NCI-H774 (cell line): ENCODE measurements at regions not wholly inside any gene's neighbourhood (a gene's known extent, or its start where the extent isn't known, plus 50 kb on each side); places are given as distances from the start of the nearest gene placed in this dataset.

Experiments
- DNase-seq: peaks from one replicate; lab custom pipeline; 2025; lab: John Stamatoyannopoulos, UW

- DNase-seq, result no peak
Measured at GRCh38 chr15:97703400-97703799, 257.1 kb upstream of the ARRDC4 start.

DNA sequence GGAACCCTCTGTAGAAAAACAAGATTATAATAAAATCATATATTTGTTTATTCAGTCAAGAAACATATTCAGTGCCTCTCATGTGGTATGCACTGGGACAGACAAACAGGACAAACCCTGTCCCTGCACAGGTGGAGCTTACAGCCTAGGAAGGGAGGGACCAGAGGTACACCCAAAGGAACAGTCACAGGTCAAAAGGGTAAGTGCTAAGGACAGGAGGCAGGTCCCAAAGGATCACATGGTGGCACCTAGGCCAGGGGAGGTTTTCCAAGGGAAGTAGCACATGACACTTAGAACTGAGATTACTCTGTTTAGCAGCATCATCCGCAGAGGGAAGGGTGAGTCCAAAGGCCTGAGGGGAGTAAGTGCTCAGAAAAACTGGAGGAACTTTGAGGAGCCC is 254.4 kb upstream of the ARRDC4 start:
- no peak for DNase-seq

- DNase-seq, result no peak
Measured at GRCh38 chr15:97708252-97708651, 252.3 kb upstream of the ARRDC4 start.

GRCh38 chr15:97712530-97712929 is 248.0 kb upstream of the ARRDC4 start:
- no peak for DNase-seq

- DNase-seq, result no peak
Measured at GRCh38 chr15:97717806-97718205, 242.7 kb upstream of the ARRDC4 start.

- no peak for DNase-seq
Measured at GRCh38 chr15:97718509-97718908, 242.0 kb upstream of the ARRDC4 start.

DNA sequence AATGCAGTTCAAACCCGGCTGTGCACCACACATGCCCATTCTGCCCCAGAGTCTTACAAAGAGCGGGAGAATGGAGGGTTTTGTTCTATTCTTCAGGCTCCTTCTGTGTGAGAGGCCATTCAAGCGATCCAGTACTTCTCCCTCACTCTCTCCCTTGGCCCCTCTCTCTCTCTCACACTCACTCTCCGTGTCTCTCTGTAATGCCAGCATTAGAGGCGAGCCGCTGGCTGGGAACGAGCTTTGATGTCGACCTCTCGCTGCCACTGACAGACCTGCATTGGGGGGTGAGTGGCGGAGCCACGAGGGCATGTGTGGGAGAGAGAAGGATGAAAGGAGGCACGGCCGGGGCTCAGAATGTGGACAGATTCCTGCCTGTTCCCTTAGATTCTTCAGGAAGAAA is 231.7 kb upstream of the ARRDC4 start:
- no peak for DNase-seq

- no peak for DNase-seq
Measured at GRCh38 chr15:97729270-97729669, 231.2 kb upstream of the ARRDC4 start.

- no peak for DNase-seq
Measured at GRCh38 chr15:97730315-97730714, 230.2 kb upstream of the ARRDC4 start.

- DNase-seq, result no peak
Measured at GRCh38 chr15:97731859-97732258, 228.6 kb upstream of the ARRDC4 start.

DNA sequence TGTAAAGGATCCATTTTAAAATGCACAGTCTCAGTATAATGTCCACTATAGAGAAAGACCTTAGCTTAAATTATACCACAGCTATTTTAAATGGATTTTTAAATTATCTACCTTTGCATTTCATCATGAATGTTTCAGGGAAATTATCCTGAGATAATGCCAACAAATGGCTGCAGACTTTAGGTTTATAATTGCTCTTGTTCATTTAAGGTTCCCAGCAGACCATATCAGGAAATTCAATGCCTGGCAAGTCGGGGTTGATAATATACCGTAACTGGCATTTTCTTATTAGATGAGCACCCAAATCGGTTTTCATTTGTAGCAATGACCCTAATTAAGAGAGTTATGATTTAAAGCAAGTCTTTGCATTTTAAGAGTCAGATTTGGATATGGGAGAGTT is 227.1 kb upstream of the ARRDC4 start:
- DNase-seq, result no peak

GRCh38 chr15:97736748-97737147 is 223.8 kb upstream of the ARRDC4 start:
- no peak for DNase-seq

- DNase-seq, result no peak
Measured at GRCh38 chr15:97745481-97746071, 214.9 kb upstream of the ARRDC4 start.

DNA sequence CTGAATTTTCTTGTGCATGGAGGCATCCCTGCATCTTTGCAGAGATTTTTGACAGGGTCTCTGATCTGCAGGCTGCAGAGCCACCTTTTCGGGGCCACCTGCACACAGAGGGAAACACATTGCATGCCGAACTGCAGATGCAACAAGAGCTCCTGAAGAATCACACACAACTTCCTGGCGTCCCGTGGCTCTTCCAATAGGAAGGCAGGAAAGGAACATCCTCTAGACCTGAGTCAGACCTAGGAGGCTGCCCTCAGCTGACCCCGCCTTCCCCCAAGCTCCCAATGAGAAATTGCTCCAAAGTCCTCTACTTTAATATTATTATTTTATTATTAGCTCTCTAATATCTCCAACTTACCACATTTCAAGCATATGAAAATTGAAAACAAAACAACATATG is 213.2 kb upstream of the ARRDC4 start:
- DNase-seq, result no peak

DNA sequence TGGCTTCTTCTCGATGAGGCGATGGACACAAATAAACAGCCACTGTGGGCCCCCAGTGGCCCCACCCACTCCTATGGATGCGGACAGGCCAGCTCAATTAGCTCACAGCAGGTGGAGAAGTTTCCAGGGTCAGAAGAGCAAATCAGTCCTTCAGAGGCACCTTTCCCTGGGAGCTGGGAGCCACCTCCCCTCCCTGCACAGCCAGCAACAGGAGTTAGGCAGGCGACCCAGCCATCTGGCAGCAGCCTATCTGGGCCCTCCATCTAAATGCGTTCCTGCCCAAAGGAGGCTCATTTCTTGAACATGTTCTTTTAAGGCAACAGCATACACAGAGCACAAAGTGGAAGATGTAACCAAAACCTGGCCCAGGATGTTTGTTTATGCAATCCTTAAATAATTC is 211.9 kb upstream of the ARRDC4 start:
- no peak for DNase-seq

DNA sequence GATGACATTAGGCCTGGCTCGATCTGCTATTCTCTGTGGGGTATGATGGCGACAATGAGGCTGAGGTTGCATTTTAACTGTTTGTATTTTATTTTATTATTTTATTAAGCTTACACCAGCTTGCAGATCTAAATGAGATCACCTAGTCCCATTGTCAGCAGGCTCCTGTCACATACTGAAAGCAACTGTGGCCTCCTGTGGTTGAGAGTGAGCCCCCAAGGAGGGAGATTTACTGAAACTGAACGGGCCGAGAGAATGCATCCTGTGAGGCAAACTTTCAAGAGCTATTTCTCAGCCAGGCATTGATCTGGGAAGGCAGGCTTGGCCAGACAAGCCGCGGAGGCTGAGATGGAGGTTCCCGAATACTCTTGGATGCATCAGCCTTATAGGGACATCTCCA is 210.4 kb upstream of the ARRDC4 start:
- no peak for DNase-seq

DNA sequence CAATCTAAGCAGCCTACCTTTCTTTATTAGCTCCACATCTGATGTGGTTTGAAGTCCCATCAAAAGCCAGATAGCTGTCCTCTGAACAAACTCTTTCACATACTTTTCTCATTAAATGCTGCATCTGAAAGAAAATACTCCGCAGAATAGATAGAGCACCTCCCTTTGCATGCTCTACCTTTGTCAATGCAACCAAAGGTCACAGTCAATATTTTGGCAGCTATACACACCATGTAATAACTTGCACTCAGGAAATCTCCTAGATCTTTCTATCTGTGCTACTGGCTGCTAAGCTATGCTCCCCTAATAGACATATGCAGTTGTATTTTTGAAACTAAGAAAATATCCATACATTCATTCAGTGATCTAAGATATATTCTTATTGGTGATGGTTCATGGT is 204.8 kb upstream of the ARRDC4 start:
- DNase-seq, result no peak

DNA sequence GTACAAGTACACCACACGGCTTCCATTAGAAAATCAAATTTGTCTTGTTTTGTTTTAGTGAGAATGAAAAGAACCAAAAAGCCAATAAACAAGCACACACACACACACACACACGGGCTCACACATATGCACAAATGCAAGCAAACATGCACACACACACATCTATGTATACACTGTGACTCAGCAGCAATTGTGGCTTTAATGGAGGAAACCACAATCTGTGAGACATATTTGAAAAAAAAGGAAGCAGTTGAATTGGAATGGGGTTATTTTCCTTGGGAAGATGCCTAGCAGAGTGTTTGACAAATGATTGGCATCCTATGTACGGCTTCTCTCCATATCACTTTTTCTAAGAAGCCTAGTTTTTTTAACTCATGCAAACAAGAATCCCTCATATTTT is 201.1 kb upstream of the ARRDC4 start:
- DNase-seq, result no peak

DNA sequence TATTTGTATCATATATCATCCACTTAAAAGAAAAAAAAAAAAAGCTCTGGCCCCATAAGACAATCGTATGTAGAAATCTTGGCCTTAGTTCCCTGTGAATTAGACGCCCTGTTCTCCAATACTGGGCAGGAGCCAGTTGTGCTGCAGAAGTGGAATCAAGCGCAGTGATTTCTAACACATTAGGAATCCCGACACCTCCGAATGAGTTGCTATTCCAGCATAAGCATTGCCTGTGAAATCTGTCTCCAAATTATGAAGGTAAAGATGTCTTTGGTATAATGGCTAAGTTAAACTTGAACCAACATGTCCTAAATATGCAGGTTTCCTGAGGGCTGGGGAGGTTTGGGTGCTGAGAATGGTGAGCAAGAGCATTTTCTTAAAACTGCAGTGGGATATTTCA is 199.4 kb upstream of the ARRDC4 start:
- DNase-seq, result no peak

DNA sequence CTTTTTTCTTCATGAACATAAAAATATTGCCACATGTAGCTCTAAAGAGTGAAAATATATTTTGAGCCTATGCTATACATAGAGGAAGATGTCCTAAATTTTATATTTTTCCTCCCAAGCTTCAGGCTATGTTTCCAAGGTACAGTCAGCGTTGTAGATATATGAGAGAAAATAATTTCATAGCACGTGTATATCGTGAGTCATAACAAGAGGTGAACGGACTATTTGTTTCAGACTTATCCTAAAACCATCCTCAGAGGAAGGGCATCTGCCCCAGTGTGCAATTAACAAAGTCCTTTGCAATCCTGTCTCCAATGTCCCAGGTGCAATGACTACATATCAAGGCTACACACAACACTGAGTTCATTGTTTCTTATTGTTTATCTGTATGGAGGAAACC is 177.3 kb upstream of the ARRDC4 start:
- DNase-seq, result no peak

DNA sequence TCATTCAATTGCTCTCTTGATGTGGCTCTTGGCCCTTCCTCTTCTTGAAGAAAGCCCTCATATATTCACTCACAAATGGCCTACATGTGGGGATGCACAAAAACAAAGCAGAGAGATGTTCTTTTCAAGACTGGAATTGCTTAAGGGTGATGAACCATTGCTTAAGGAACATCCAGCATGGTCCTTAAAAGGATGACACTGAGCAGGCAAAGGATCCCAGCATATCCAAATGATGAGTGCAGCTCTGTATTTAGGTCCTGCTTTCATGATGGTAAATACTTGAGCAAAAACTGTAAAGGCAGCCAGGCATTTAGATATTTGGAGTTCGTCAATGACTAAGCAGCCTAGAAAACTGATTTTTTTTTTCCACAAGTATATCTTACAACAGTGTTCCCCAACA is 173.8 kb upstream of the ARRDC4 start:
- DNase-seq, result no peak

DNA sequence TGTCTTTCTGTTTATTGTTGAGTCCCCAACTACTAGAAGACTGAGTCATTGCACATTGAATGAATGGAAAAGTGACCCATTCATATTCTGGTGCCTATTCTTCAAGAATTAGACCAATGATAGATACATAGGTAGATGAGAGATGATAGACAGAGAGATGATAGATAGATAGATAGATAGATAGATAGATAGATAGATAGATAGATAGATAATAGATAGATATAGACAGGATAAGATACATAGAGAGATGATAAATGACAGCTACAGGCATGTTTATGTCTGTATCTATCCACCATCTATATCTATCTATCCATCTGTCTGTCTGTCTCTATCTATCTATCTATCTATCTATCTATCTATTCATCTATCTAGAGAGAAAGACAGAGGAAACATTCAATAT is 170.3 kb upstream of the ARRDC4 start:
- no peak for DNase-seq

DNA sequence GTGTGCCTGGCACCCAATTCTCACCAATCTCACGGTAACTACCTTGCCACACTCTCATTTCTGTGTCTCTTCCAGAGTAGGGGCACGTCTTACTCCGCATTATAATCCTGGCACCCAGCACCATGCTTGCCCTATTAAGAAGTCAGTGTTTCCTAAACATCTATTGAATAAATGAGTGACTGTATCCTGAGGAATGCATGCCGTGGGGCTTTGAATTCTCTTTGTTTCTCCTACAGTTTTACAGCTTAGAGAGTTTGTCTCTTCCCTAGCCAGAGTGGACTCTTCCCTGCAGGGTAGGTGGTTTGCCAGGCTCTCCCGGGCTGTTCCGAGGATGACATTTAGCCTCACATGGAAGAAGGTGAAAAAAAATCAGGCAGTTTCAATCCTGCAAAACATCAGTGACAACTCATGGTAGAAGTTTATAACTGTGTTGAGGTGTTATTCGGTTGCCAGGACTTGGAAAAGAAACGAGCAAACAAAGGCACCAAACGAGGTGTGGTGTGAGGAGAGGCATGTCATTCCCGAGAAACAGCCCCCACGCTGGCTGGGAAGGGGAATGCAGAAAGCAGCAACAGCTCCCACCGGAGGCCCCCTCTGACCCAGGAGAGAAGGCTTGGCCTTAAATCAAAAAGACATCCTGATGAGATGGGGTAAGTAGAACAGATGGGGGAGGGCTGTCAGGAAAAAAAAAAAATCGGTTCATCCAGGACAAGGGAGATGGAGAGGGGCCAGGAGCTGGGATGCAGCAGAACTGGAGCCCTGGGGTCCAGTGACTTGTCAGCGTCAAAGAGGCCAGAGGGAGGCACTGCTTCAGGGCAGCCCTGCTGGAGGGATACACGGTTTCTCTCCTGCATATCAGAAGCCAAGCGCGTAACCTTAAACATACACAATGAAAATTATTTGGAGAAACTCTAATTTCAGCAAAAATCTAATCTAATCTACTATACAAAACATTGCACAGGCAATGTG is 168.4 kb upstream of the ARRDC4 start:
- no peak for DNase-seq

- no peak for DNase-seq
Measured at GRCh38 chr15:97804950-97805349, 155.6 kb upstream of the ARRDC4 start.
